ENCODE measurements at regions not wholly inside any gene's neighbourhood (a gene's known extent, or its start where the extent isn't known, plus 50 kb on each side); places are given as distances from the start of the nearest gene placed in this dataset.
"Not testable (repeated sequence)": the region's sequence is repeated elsewhere in the genome, so short reads cannot be mapped to it uniquely, and the experiment has no call there.

DNA sequence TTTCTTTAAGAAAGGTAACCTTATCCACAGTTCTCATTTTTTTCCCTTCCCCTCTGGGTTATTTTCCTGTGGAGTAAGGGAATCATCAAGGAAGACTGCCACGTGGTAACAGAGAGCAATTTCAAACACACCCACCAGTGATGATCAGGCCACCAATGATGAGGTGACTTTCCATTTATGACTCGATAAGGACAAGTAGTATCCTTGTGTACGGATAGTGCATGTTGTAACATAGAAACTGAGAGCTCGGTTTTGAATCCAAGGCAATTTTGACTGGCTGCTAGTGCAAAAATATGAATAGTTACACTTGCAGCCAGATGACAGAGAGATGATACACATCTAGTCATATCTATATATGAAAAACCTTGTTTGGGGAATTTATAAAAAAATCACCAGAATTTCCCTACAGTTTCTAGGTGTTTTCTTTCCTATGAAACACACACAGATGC, 143.6 kb upstream of the TCF4 start:
- peaks cover 5% of the 10 kb centered on the region for H3K4me1 ChIP-seq
- no peak for DNase-seq
- intact Hi-C loops (cut with DNase I; ENCODE audit: low total_unique reads) = no loop called here
- no peaks in the 10 kb centered on the region for H3K9me3 ChIP-seq
- H3K36me3 ChIP-seq (ENCODE audit: low read depth, missing control alignments) = no peaks in the 10 kb centered on the region
- no peak overlapping the region for H3K27ac ChIP-seq
- H3K27me3 ChIP-seq = no peaks in the 10 kb centered on the region
- TF ChIP-seq, protein P1, sequence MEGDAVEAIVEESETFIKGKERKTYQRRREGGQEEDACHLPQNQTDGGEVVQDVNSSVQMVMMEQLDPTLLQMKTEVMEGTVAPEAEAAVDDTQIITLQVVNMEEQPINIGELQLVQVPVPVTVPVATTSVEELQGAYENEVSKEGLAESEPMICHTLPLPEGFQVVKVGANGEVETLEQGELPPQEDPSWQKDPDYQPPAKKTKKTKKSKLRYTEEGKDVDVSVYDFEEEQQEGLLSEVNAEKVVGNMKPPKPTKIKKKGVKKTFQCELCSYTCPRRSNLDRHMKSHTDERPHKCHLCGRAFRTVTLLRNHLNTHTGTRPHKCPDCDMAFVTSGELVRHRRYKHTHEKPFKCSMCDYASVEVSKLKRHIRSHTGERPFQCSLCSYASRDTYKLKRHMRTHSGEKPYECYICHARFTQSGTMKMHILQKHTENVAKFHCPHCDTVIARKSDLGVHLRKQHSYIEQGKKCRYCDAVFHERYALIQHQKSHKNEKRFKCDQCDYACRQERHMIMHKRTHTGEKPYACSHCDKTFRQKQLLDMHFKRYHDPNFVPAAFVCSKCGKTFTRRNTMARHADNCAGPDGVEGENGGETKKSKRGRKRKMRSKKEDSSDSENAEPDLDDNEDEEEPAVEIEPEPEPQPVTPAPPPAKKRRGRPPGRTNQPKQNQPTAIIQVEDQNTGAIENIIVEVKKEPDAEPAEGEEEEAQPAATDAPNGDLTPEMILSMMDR (IDR thresholded peaks at IDR 0.05) = no peak
- TF ChIP-seq POLR2A (IDR thresholded peaks at IDR 0.05) = no peak
- 49 to 58% methylated on average over 4 of the region's 4 CpGs for WGBS, 2 donors
- no peak overlapping the region for H3K4me3 ChIP-seq

GRCh38 chr18:55721006-55721405, 133.0 kb upstream of the TCF4 start:
- intact Hi-C loops (cut with DNase I; ENCODE audit: low total_unique reads); H3K27me3 ChIP-seq; DNase-seq; H3K36me3 ChIP-seq (ENCODE audit: low read depth, missing control alignments); H3K4me3 ChIP-seq; H3K4me1 ChIP-seq; H3K27ac ChIP-seq; H3K9me3 ChIP-seq: not testable (repeated sequence)
- 78 to 87% methylated on average over 16 to 21 of the region's 21 CpGs for WGBS, 2 donors

DNA sequence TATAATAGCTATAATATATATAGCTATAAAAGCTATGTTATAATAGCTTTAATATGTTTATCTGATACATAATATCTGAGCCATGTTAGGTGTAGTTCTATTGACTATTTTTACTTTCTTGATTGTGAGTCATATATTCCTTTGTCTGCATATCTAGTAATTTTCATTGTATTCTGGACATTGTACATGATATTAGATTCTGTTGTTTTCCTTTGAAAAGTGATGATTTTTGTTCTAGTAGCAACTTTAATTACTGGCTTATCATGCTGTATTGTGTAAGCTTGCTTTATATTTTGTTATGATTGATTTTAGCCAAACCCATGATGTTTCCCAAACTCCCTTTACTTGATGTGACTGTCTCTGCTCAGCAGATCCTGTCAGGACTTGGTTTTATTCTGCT, 125.7 kb upstream of the TCF4 start:
- no peak for DNase-seq
- TF ChIP-seq POLR2A (IDR thresholded peaks at IDR 0.05) = no peak
- TF ChIP-seq, protein P1 (IDR thresholded peaks at IDR 0.05) = no peak
- intact Hi-C loops (cut with DNase I; ENCODE audit: low total_unique reads) = no loop called here

DNA sequence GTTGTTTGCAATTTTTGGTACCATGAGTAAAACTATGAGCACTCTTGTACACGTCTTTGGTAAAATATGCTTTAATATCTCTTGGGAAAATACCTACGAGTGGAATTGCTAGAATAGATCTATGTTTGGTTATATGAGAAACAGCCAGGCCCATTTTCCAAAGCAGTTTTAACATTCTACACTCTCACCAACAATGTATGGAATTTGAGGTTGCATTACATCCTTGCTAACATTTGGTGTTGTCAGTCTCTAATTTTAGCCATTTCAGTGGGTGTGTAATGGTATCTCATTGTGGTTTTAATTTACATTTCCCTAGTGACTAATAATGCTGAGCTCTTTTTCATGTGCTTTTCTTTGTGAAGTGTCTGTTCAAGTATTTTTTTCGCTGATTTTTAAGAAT, 118.9 kb upstream of the TCF4 start:
- TF ChIP-seq POLR2A (IDR thresholded peaks at IDR 0.05) = no peak
- TF ChIP-seq, protein P1 (IDR thresholded peaks at IDR 0.05) = no peak
- no peaks in the 10 kb centered on the region for H3K9me3 ChIP-seq
- intact Hi-C loops (cut with DNase I; ENCODE audit: low total_unique reads) = no loop called here
- no peak overlapping the region for H3K4me3 ChIP-seq
- no peaks in the 10 kb centered on the region for H3K27me3 ChIP-seq
- H3K36me3 ChIP-seq (ENCODE audit: low read depth, missing control alignments) = no peaks in the 10 kb centered on the region
- no peaks in the 10 kb centered on the region for H3K4me1 ChIP-seq
- DNase-seq = no peak
- 84 to 90% methylated on average over 3 of the region's 3 CpGs for WGBS, 2 donors
- H3K27ac ChIP-seq = no peak overlapping the region

More for the DNA sequence above, 125.7 kb upstream of the TCF4 start:
- Histone ChIP-seq H3K27me3 (no peaks in the 10 kb centered on the region), H3K4me3 (no peak overlapping the region), H3K4me1 (no peaks in the 10 kb centered on the region), H3K36me3 (ENCODE audit: low read depth, missing control alignments) (no peaks in the 10 kb centered on the region), H3K27ac (no peak overlapping the region), H3K9me3 (no peaks in the 10 kb centered on the region)

DNA sequence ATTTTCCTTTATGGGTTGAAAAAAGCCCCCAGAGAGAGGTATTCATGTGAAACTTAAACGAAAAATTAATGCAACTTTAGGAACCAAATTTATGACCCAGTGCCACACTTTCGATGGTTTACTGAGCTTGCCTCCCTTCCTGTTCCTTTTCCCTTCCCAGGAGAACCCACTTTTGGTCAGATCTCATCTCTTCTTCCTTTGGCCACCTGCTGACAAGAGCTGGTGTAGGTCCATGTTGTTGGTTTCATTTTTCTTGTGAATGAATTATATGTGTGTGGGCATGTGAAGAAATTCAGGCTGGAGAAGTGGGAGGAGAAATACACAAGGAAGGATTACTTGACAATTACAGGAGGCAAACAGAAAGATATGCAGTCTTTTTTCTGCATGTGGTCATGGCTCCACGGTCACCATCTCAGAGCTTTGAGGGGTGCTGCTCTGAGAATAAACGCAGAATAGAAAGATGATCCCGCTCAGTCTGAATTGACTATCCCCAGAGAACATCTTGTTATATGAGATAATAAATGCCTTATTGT, 111.3 kb upstream of the TCF4 start:
- Histone ChIP-seq H3K4me1 (no peaks in the 10 kb centered on the region), H3K4me3 (no peak overlapping the region), H3K36me3 (ENCODE audit: low read depth, missing control alignments) (no peaks in the 10 kb centered on the region), H3K9me3 (no peaks in the 10 kb centered on the region), H3K27ac (no peak overlapping the region), H3K27me3 (no peaks in the 10 kb centered on the region)
- 65 to 69% methylated on average over 5 of the region's 5 CpGs for WGBS, 2 donors
- DNase-seq = no peak
- intact Hi-C loops (cut with DNase I; ENCODE audit: low total_unique reads) = no loop called here
- TF ChIP-seq, protein P1 (IDR thresholded peaks at IDR 0.05) = no peak
- TF ChIP-seq POLR2A (IDR thresholded peaks at IDR 0.05) = no peak
